ENCODE measurements at regions not wholly inside any gene's neighbourhood (a gene's known extent, or its start where the extent isn't known, plus 50 kb on each side); places are given as distances from the start of the nearest gene placed in this dataset.

DNA sequence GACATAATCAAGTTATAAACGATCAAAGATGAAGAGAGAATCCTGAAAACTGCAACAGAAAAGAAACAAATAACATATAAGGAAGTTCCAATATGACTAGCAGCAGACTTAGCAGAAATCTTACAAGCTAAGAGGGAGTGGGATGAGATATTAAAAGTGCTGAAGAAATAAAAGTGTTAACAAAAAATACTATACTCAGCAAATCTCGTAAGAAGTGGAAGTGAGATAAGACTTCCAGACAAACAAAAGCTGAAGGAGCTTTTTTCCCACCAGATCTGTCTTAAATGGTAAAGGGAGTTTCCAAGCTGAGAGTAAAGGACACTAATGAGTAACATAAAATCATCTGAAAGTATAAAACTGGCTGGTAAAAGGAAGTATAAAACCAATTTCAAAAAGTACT lies 2036.0 kb upstream of the C9orf72 start:
- H3K9ac ChIP-seq (ENCODE audit: insufficient read depth, low read depth, low read length): no peak overlapping the region
- WGBS (ENCODE audit: low lambda C conversion rate): 1% methylated on average over 2 of the region's 2 CpGs
- no peak overlapping the region for H2AFZ ChIP-seq (ENCODE audit: low read length)
- DNase-seq (ENCODE audit: low spot score) (no peak), ATAC-seq (no peak), FAIRE-seq (no peak)
- H3K9me3 ChIP-seq (ENCODE audit: low read length): no peaks in the 10 kb centered on the region
- in situ Hi-C loops (cut with HindIII; ENCODE audit: extremely low pct_ligation_motif_present, low pct_unique_long_range_greater_than_20kb) (no loop called here), intact Hi-C loops (cut with micrococcal nuclease; ENCODE audit: unreplicated experiment) (no loop called here)
- H3K4me3 ChIP-seq (replicated peaks in 1 of 3; ENCODE audit: insufficient read depth in 1 of 3, low read depth in 2 of 3, low read length in 3 of 3): no peak overlapping the region
- POLR2A ChIA-PET: no interaction called here
- H3K4me2 ChIP-seq (ENCODE audit: low read depth, low read length): no peak overlapping the region
- no peaks in the 10 kb centered on the region for H4K20me1 ChIP-seq (ENCODE audit: insufficient read depth, low read length)
- TF ChIP-seq SRSF4 (IDR thresholded peaks at IDR 0.05; ENCODE audit: low read depth, low read length, poor library complexity, severe bottlenecking) (no peak), PTBP1 (IDR thresholded peaks at IDR 0.05; ENCODE audit: low read depth, low read length, poor library complexity, severe bottlenecking) (no peak), MAFK (conservative IDR thresholded peaks at IDR 0.05 in 1 of 2, IDR thresholded peaks at IDR 0.05 in 1 of 2; ENCODE audit: low read length in 2 of 2) (peak; percentile 24 to 72; a peak in 3 of 4 replicates), ZFP90 (CRISPR knock-in tag; IDR thresholded peaks at IDR 0.05; ENCODE audit: borderline replicate concordance) (no peak), ZNF207 (IDR thresholded peaks at IDR 0.05; ENCODE audit: borderline replicate concordance) (no peak), TBL1XR1 (IDR thresholded peaks at IDR 0.05; ENCODE audit: borderline replicate concordance, low read length, partially characterized antibody) (no peak), MAFF (IDR thresholded peaks at IDR 0.05; ENCODE audit: low read depth, low read length) (peak; percentile 54; the same call in 1 of the 2 replicates), ZNF790 (CRISPR knock-in tag; IDR thresholded peaks at IDR 0.05; ENCODE audit: borderline replicate concordance) (no peak)
- TF ChIP-seq, protein P1, sequence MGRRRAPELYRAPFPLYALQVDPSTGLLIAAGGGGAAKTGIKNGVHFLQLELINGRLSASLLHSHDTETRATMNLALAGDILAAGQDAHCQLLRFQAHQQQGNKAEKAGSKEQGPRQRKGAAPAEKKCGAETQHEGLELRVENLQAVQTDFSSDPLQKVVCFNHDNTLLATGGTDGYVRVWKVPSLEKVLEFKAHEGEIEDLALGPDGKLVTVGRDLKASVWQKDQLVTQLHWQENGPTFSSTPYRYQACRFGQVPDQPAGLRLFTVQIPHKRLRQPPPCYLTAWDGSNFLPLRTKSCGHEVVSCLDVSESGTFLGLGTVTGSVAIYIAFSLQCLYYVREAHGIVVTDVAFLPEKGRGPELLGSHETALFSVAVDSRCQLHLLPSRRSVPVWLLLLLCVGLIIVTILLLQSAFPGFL (CRISPR knock-in tag; IDR thresholded peaks at IDR 0.05): no peak
- TF ChIP-seq, protein P2, sequence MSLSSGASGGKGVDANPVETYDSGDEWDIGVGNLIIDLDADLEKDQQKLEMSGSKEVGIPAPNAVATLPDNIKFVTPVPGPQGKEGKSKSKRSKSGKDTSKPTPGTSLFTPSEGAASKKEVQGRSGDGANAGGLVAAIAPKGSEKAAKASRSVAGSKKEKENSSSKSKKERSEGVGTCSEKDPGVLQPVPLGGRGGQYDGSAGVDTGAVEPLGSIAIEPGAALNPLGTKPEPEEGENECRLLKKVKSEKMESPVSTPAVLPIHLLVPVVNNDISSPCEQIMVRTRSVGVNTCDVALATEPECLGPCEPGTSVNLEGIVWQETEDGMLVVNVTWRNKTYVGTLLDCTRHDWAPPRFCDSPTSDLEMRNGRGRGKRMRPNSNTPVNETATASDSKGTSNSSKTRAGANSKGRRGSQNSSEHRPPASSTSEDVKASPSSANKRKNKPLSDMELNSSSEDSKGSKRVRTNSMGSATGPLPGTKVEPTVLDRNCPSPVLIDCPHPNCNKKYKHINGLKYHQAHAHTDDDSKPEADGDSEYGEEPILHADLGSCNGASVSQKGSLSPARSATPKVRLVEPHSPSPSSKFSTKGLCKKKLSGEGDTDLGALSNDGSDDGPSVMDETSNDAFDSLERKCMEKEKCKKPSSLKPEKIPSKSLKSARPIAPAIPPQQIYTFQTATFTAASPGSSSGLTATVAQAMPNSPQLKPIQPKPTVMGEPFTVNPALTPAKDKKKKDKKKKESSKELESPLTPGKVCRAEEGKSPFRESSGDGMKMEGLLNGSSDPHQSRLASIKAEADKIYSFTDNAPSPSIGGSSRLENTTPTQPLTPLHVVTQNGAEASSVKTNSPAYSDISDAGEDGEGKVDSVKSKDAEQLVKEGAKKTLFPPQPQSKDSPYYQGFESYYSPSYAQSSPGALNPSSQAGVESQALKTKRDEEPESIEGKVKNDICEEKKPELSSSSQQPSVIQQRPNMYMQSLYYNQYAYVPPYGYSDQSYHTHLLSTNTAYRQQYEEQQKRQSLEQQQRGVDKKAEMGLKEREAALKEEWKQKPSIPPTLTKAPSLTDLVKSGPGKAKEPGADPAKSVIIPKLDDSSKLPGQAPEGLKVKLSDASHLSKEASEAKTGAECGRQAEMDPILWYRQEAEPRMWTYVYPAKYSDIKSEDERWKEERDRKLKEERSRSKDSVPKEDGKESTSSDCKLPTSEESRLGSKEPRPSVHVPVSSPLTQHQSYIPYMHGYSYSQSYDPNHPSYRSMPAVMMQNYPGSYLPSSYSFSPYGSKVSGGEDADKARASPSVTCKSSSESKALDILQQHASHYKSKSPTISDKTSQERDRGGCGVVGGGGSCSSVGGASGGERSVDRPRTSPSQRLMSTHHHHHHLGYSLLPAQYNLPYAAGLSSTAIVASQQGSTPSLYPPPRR (CRISPR knock-in tag; IDR thresholded peaks at IDR 0.05; ENCODE audit: borderline replicate concordance): no peak
- TF ChIP-seq, protein P3, sequence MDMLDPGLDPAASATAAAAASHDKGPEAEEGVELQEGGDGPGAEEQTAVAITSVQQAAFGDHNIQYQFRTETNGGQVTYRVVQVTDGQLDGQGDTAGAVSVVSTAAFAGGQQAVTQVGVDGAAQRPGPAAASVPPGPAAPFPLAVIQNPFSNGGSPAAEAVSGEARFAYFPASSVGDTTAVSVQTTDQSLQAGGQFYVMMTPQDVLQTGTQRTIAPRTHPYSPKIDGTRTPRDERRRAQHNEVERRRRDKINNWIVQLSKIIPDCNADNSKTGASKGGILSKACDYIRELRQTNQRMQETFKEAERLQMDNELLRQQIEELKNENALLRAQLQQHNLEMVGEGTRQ (IDR thresholded peaks at IDR 0.05; ENCODE audit: low read depth, low read length): no peak
- TF ChIP-seq, protein P3 (CRISPR knock-in tag; IDR thresholded peaks at IDR 0.05; ENCODE audit: borderline replicate concordance): no peak
- no peaks in the 10 kb centered on the region for H3K27me3 ChIP-seq (ENCODE audit: control insufficient read depth in 1 of 2, insufficient read depth in 2 of 2, low read length in 2 of 2)
- CTCF ChIA-PET (ENCODE audit: low intra/inter-chr PET ratio, low total read pairs): no interaction called here
- no peaks in the 10 kb centered on the region for H3K79me2 ChIP-seq (ENCODE audit: insufficient read depth, low read length)
- H3K36me3 ChIP-seq (replicated peaks in 1 of 2; ENCODE audit: control insufficient read depth in 1 of 2, insufficient read depth in 2 of 2, low read length in 2 of 2): no peaks in the 10 kb centered on the region
- H3K27ac ChIP-seq (ENCODE audit: extremely low read length, insufficient read depth, low read length): no peak overlapping the region
- BruUV-seq (replicated peaks): no TSS peak
- no peaks in the 10 kb centered on the region for H3K4me1 ChIP-seq (ENCODE audit: insufficient read depth, low read length)
